Fibroblast of lung (primary cell): ENCODE measurements at regions not wholly inside any gene's neighbourhood (a gene's known extent, or its start where the extent isn't known, plus 50 kb on each side); places are given as distances from the start of the nearest gene placed in this dataset.

Source experiments
- DNase-seq, 2 donors: peaks; one replicate each; pipeline versions ENCODE4 v3.0.0 to v3.0.0-alpha.2; 2010; ENCODE audit warnings: low read depth in 2 of 2
- H2AFZ ChIP-seq: 2 replicates; pipeline ENCODE4 v1.5.1; 2012; ENCODE audit warnings: low read length, control low read depth, inconsistent platforms
- H3K27ac ChIP-seq: 2 replicates; pipeline ENCODE4 v1.5.1; 2011; ENCODE audit warnings: low read length, control low read depth; ENCODE audit not compliant: insufficient read depth
- H3K27me3 ChIP-seq: 2 replicates; pipeline ENCODE4 v1.5.1; 2011; ENCODE audit warnings: mild to moderate bottlenecking, low read length; ENCODE audit not compliant: control insufficient read depth, insufficient read depth
- H3K36me3 ChIP-seq: 2 replicates; pipeline ENCODE4 v1.5.1; 2011; ENCODE audit warnings: low read length; ENCODE audit not compliant: control insufficient read depth, insufficient read depth
- H3K4me1 ChIP-seq: 2 replicates; pipeline ENCODE4 v1.5.1; 2011; ENCODE audit warnings: low read length; ENCODE audit not compliant: control insufficient read depth, insufficient read depth; ENCODE audit errors: extremely low read depth
- H3K4me2 ChIP-seq: 2 replicates; pipeline ENCODE4 v1.5.1; 2011; ENCODE audit warnings: low read length, control low read depth; ENCODE audit not compliant: insufficient read depth; ENCODE audit errors: extremely low read depth
- H3K4me3 ChIP-seq, 4 experiments: fragments of 200-600 bp in 1 of 4; sonication (generic) in 1 of 4; replicated peaks in 1 of 4; 2 replicates each; pipeline ENCODE4 v1.5.1; 2011 to 2016; ENCODE audit warnings: low read length in 4 of 4, low read depth in 3 of 4, mild to moderate bottlenecking in 3 of 4, control low read depth in 2 of 4, inconsistent platforms in 1 of 4, mixed read lengths in 1 of 4; ENCODE audit not compliant: insufficient read depth in 1 of 4; ENCODE audit errors: control extremely low read depth in 1 of 4
- H3K79me2 ChIP-seq: 2 replicates; pipeline ENCODE4 v1.5.1; 2012; ENCODE audit warnings: mild to moderate bottlenecking, low read length, inconsistent platforms; ENCODE audit not compliant: control insufficient read depth, insufficient read depth
- H3K9ac ChIP-seq: 2 replicates; pipeline ENCODE4 v1.5.1; 2011; ENCODE audit warnings: mild to moderate bottlenecking, low read length, control low read depth; ENCODE audit not compliant: insufficient read depth
- H3K9me3 ChIP-seq: 2 replicates; pipeline ENCODE4 v1.5.1; 2012; ENCODE audit warnings: low read depth, low read length; ENCODE audit not compliant: control insufficient read depth, insufficient read depth
- H4K20me1 ChIP-seq: 2 replicates; pipeline ENCODE4 v1.5.1; 2011; ENCODE audit warnings: low read length; ENCODE audit not compliant: control insufficient read depth, insufficient read depth; ENCODE audit errors: extremely low read depth
- CTCF ChIP-seq, 2 donors: IDR thresholded peaks in 1 of 2; conservative IDR thresholded peaks in 1 of 2; 1 replicate in 1 of 2; 2 replicates in 1 of 2; pipeline ENCODE4 v1.5.1; 2011 to 2012; ENCODE audit warnings: low read length in 2 of 2, control low read depth in 1 of 2, inconsistent platforms in 1 of 2, low read depth in 1 of 2, mild to moderate bottlenecking in 1 of 2
- EZH2 ChIP-seq: IDR thresholded peaks from 2 replicates; pipeline ENCODE4 v1.5.1; 2012; ENCODE audit warnings: low read length, control low read depth, mild to moderate bottlenecking; ENCODE audit errors: missing control alignments

- Histone ChIP-seq H3K27me3 (no peaks in the 10 kb centered on the region), H3K4me2 (no peak overlapping the region), H3K27ac (no peak overlapping the region), H3K79me2 (no peaks in the 10 kb centered on the region), H3K9ac (no peak overlapping the region), H4K20me1 (no peaks in the 10 kb centered on the region), H3K9me3 (no peaks in the 10 kb centered on the region), H3K4me1 (no peaks in the 10 kb centered on the region), H3K36me3 (no peaks in the 10 kb centered on the region), H2AFZ (no peak overlapping the region), H3K4me3 (no peak overlapping the region)
- no peak for TF ChIP-seq EZH2
- no peak for TF ChIP-seq CTCF (conservative IDR thresholded peaks at IDR 0.05 in 1 of 2, IDR thresholded peaks at IDR 0.05 in 1 of 2; ENCODE audit: low read depth in 1 of 2, low read length in 2 of 2)
- no peak for DNase-seq
These were observed 104.7 kb upstream of the BCOR start for GRCh38 chrX:40202456-40202855.

- Histone ChIP-seq H3K36me3 (no peaks in the 10 kb centered on the region), H3K79me2 (no peaks in the 10 kb centered on the region)
- TF ChIP-seq CTCF (conservative IDR thresholded peaks at IDR 0.05 in 1 of 2, IDR thresholded peaks at IDR 0.05 in 1 of 2; ENCODE audit: low read depth in 1 of 2, low read length in 2 of 2) = no peak
- TF ChIP-seq EZH2 = no peak
These were observed 103.6 kb upstream of the BCOR start for GRCh38 chrX:40201329-40201885.

GRCh38 chrX:40199704-40200103 is 101.9 kb upstream of the BCOR start:
- Histone ChIP-seq H3K4me1 (no peaks in the 10 kb centered on the region), H3K9me3 (no peaks in the 10 kb centered on the region), H4K20me1 (no peaks in the 10 kb centered on the region), H3K27me3 (no peaks in the 10 kb centered on the region), H3K79me2 (no peaks in the 10 kb centered on the region), H3K4me2 (no peak overlapping the region), H3K36me3 (no peaks in the 10 kb centered on the region), H3K4me3 (no peak overlapping the region), H3K9ac (no peak overlapping the region), H2AFZ (no peak overlapping the region), H3K27ac (no peak overlapping the region)
- TF ChIP-seq CTCF (conservative IDR thresholded peaks at IDR 0.05 in 1 of 2, IDR thresholded peaks at IDR 0.05 in 1 of 2; ENCODE audit: low read depth in 1 of 2, low read length in 2 of 2) (no peak), EZH2 (no peak)
- DNase-seq = no peak

More at GRCh38 chrX:40201329-40201885, 103.6 kb upstream of the BCOR start:
- Histone ChIP-seq H3K4me1 (no peaks in the 10 kb centered on the region), H3K9me3 (no peaks in the 10 kb centered on the region), H3K4me2 (no peak overlapping the region), H3K9ac (no peak overlapping the region), H3K27ac (no peak overlapping the region), H4K20me1 (no peaks in the 10 kb centered on the region), H2AFZ (no peak overlapping the region), H3K27me3 (no peaks in the 10 kb centered on the region), H3K4me3 (no peak overlapping the region)
- no peak for DNase-seq
